Mesenchymal stem cell (in vitro differentiated cells and primary cell): ENCODE measurements at regions not wholly inside any gene's neighbourhood (a gene's known extent, or its start where the extent isn't known, plus 50 kb on each side); places are given as distances from the start of the nearest gene placed in this dataset.

ENCODE experiments used
- DNase-seq: peaks from one replicate; pipeline ENCODE4 v3.0.0-alpha.2; 2013
- H2AFZ ChIP-seq: one replicate; pipeline ENCODE4 v1.6.1; 2013; ENCODE audit warnings: low read depth, mild to moderate bottlenecking, control low read depth, inconsistent platforms, low read length, moderate library complexity
- H2AK5ac ChIP-seq: 2 replicates; pipeline ENCODE4 v1.6.1; 2013; ENCODE audit warnings: low read length, moderate library complexity, mild to moderate bottlenecking, inconsistent platforms; ENCODE audit not compliant: severe bottlenecking
- H2BK120ac ChIP-seq: one replicate; pipeline ENCODE4 v1.6.1; 2013; ENCODE audit warnings: low read depth, mild to moderate bottlenecking, inconsistent platforms, low read length, moderate library complexity
- H2BK12ac ChIP-seq, 2 experiments: one replicate each; pipeline ENCODE4 v1.6.1; 2013; ENCODE audit warnings: inconsistent platforms in 2 of 2, low read length in 2 of 2, mild to moderate bottlenecking in 2 of 2, moderate library complexity in 2 of 2, control low read depth in 1 of 2
- H2BK15ac ChIP-seq: one replicate; pipeline ENCODE4 v1.6.1; 2013; ENCODE audit warnings: mild to moderate bottlenecking, low read depth, inconsistent platforms; ENCODE audit not compliant: poor library complexity, severe bottlenecking
- H2BK5ac ChIP-seq: 2 replicates; pipeline ENCODE4 v1.6.1; 2013; ENCODE audit warnings: low read depth, mild to moderate bottlenecking, low read length, control low read depth, inconsistent platforms; ENCODE audit not compliant: poor library complexity, severe bottlenecking
- H3K14ac ChIP-seq, 2 experiments: one replicate each; pipeline ENCODE4 v1.6.1; 2013; ENCODE audit warnings: inconsistent platforms in 2 of 2, low read length in 2 of 2, control low read depth in 1 of 2, mild to moderate bottlenecking in 1 of 2, moderate library complexity in 1 of 2
- H3K18ac ChIP-seq, 2 experiments: one replicate each; pipeline ENCODE4 v1.6.1; 2013; ENCODE audit warnings: inconsistent platforms in 2 of 2, low read length in 2 of 2, control low read depth in 1 of 2, low read depth in 1 of 2, mild to moderate bottlenecking in 1 of 2
- H3K23ac ChIP-seq, 2 experiments: one replicate each; pipeline ENCODE4 v1.6.1; 2013; ENCODE audit warnings: inconsistent platforms in 2 of 2, low read length in 2 of 2, mild to moderate bottlenecking in 2 of 2, moderate library complexity in 2 of 2, control low read depth in 1 of 2
- H3K27ac ChIP-seq: 2 replicates; pipeline ENCODE4 v1.5.1; 2013; ENCODE audit warnings: mild to moderate bottlenecking, moderate library complexity, low read length, control low read depth, inconsistent platforms; ENCODE audit not compliant: poor library complexity, severe bottlenecking
- H3K27me3 ChIP-seq, 2 experiments: 2 replicates each; pipeline versions ENCODE4 v1.6.1 to v1.7.0; 2013; ENCODE audit warnings: low read length in 2 of 2, mild to moderate bottlenecking in 2 of 2, moderate library complexity in 2 of 2, control low read depth in 1 of 2, inconsistent platforms in 1 of 2; ENCODE audit not compliant: control insufficient read depth in 1 of 2, insufficient read depth in 1 of 2
- H3K36me3 ChIP-seq, 2 experiments: 2 replicates each; pipeline versions ENCODE4 v1.6.1 to v1.7.0; 2013; ENCODE audit warnings: low read length in 2 of 2, control low read depth in 1 of 2, inconsistent platforms in 1 of 2, low read depth in 1 of 2, mild to moderate bottlenecking in 1 of 2; ENCODE audit not compliant: insufficient read depth in 2 of 2, control insufficient read depth in 1 of 2
- H3K4ac ChIP-seq, 2 experiments: one replicate each; pipeline ENCODE4 v1.6.1; 2013; ENCODE audit warnings: inconsistent platforms in 2 of 2, low read length in 2 of 2, mild to moderate bottlenecking in 2 of 2, moderate library complexity in 2 of 2, control low read depth in 1 of 2, low read depth in 1 of 2
- H3K4me1 ChIP-seq: 2 replicates; pipeline ENCODE4 v1.6.1; 2013; ENCODE audit warnings: low read depth, low read length, control low read depth; ENCODE audit not compliant: control insufficient read depth, insufficient read depth
- H3K4me2 ChIP-seq: 2 replicates; pipeline ENCODE4 v1.6.1; 2013; ENCODE audit warnings: low read length, mild to moderate bottlenecking, inconsistent platforms; ENCODE audit not compliant: poor library complexity, severe bottlenecking
- H3K4me3 ChIP-seq, 2 experiments: 2 replicates each; pipeline versions ENCODE4 v1.5.1 to v1.7.0; 2013; ENCODE audit warnings: low read length in 2 of 2, mild to moderate bottlenecking in 2 of 2, control low read depth in 1 of 2, low read depth in 1 of 2; ENCODE audit not compliant: insufficient read depth in 1 of 2
- H3K79me1 ChIP-seq: replicated peaks from 2 replicates; pipeline ENCODE4 v1.6.1; 2013; ENCODE audit warnings: mild to moderate bottlenecking, control low read depth, low read length, inconsistent platforms; ENCODE audit not compliant: poor library complexity, severe bottlenecking
- H3K9ac ChIP-seq: 2 replicates; pipeline ENCODE4 v1.7.0; 2013; ENCODE audit warnings: mild to moderate bottlenecking, low read length, moderate library complexity
- H3K9me3 ChIP-seq: 2 replicates; pipeline ENCODE4 v1.7.0; 2013; ENCODE audit warnings: mild to moderate bottlenecking, low read length; ENCODE audit not compliant: control insufficient read depth
- H4K8ac ChIP-seq: one replicate; pipeline ENCODE4 v1.6.1; 2013; ENCODE audit warnings: inconsistent platforms, mild to moderate bottlenecking, low read length, moderate library complexity
- H4K91ac ChIP-seq: one replicate; pipeline ENCODE4 v1.6.1; 2013; ENCODE audit warnings: mild to moderate bottlenecking, low read length, inconsistent platforms
- WGBS: methylation state at CpG from one replicate; pipeline ENCODE4 v1.1.7; 2013; ENCODE audit warnings: mixed read lengths; 5-methylcytosine and 5-hydroxymethylcytosine counted together

DNA sequence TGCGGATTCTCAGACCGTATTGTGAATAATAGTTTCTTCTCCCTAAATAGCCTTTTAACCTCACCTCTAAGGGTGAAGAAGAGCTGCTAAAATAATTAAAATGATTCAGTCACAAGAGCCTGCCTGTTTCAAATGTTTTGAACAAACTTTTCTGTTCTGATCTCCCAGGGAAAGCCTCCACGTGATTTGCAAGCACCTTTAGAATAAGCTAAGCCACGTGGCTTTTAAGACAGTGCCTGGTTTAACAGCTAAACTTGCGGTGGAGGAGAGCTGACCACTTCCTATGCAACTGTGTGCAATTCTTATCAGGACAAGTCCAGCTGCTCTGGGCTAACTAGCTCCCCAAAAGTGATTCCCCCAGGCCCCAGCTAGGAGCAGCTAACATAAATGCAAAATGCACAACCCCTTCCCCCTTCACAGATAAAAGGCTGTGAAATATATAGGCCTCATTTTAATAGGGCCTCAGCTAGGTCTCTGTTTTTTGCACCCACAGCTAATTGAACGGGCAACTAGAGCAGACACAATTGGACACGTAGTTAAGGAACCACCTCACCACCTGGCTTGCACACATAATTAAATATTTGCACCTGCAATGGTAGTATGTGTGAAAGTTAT lies 401.2 kb upstream of the NR2F2 start:
- no peak overlapping the region for H2BK120ac ChIP-seq
- H3K9me3 ChIP-seq, result no peaks in the 10 kb centered on the region
- no peak overlapping the region for H3K4me3 ChIP-seq
- H2BK15ac ChIP-seq, result no peak overlapping the region
- no peak overlapping the region for H4K91ac ChIP-seq
- no peak overlapping the region for H2BK12ac ChIP-seq
- no peaks in the 10 kb centered on the region for H3K4me1 ChIP-seq
- 57% methylated on average over 5 of the region's 7 CpGs for WGBS
- H3K14ac ChIP-seq, result no peak overlapping the region
- H3K4me2 ChIP-seq, result no peak overlapping the region
- H2AK5ac ChIP-seq, result no peak overlapping the region
- H3K79me1 ChIP-seq, result no peaks in the 10 kb centered on the region
- DNase-seq, result peak; percentile 19
- H3K9ac ChIP-seq, result no peak overlapping the region
- no peak overlapping the region for H3K27ac ChIP-seq
- no peak overlapping the region for H3K23ac ChIP-seq
- H3K36me3 ChIP-seq, result no peaks in the 10 kb centered on the region
- no peak overlapping the region for H4K8ac ChIP-seq
- no peak overlapping the region for H3K4ac ChIP-seq
- H2AFZ ChIP-seq, result peak overlapping the region; percentile 55
- no peak overlapping the region for H2BK5ac ChIP-seq
- no peaks in the 10 kb centered on the region for H3K27me3 ChIP-seq
- peak overlapping the region in 1 of 2 experiments; percentile 14 for H3K18ac ChIP-seq

DNA sequence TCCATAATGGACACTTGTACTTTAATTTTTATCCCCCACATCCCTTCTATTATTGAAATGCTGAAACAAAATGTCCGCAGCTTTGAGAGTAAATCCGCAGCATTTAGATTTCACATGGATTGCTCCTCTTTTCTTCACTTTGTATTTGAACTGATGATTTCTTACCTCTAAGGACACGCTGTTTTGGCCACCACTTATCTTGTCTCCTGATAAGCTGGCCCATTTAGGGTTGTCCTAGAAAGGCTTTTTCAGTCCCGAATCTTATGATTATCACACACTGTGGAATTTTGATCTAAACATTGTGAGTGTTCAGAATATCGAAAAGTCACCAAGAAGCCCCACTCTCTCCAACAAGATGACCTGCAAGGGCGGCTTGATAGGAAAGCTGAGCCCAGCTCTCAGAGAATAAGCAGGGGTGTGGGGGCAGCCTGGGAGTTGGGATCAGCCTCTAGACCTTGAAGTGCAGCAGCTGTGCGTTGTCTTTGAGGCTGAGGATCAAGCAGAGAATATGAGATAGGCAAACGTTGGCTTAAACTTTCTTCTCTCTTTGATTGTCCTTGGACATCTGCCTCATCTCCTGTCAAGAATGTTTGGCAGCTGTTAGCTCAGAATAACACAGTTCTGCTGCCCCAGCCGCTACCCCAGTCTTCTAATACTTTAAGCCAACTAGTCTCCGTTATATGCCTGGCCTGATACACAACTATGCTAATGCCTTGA lies 399.7 kb upstream of the NR2F2 start:
- no peak for DNase-seq
- Histone ChIP-seq H2BK12ac (no peak overlapping the region), H3K4me1 (no peaks in the 10 kb centered on the region), H2BK15ac (no peak overlapping the region), H2AFZ (no peak overlapping the region), H3K4me3 (no peak overlapping the region), H4K91ac (no peak overlapping the region), H4K8ac (no peak overlapping the region), H3K4ac (no peak overlapping the region), H3K4me2 (no peak overlapping the region), H3K36me3 (no peaks in the 10 kb centered on the region), H3K9ac (no peak overlapping the region), H2BK120ac (no peak overlapping the region), H2AK5ac (no peak overlapping the region), H3K27me3 (no peaks in the 10 kb centered on the region), H3K9me3 (no peaks in the 10 kb centered on the region), H3K14ac (no peak overlapping the region), H3K79me1 (no peaks in the 10 kb centered on the region), H2BK5ac (no peak overlapping the region), H3K27ac (no peak overlapping the region), H3K23ac (no peak overlapping the region), H3K18ac (no peak overlapping the region)
- WGBS, result 91% methylated on average over 8 of the region's 10 CpGs

DNA sequence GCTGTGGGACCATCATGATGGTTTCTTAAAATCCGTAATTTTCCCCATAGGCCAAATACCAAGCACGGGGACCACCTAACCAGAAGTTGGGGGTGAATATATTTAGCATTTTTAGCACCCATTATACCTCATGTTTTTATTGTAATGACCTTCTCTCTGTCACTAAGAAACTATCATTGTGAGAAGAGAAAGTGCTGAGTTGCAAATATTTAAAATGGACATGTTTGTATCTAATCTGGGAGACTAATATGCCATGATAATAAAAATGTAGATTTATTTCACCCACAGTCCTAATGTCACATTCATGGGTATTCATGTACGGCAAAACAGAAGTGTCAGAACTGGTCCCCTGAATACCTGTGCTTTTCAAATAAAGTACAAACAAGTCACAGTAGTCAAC lies 398.9 kb upstream of the NR2F2 start:
- 100% methylated on average over 1 of the region's 3 CpGs for WGBS
- H3K36me3 ChIP-seq, result no peaks in the 10 kb centered on the region
- H3K4me3 ChIP-seq, result no peak overlapping the region
- DNase-seq, result no peak
- H2BK15ac ChIP-seq, result no peak overlapping the region
- H3K27me3 ChIP-seq, result no peaks in the 10 kb centered on the region
- no peak overlapping the region for H3K9ac ChIP-seq
- no peak overlapping the region for H3K4me2 ChIP-seq
- H3K27ac ChIP-seq, result no peak overlapping the region
- no peaks in the 10 kb centered on the region for H3K9me3 ChIP-seq
- no peak overlapping the region for H3K23ac ChIP-seq
- H3K14ac ChIP-seq, result no peak overlapping the region
- no peaks in the 10 kb centered on the region for H3K4me1 ChIP-seq
- no peak overlapping the region for H2AK5ac ChIP-seq
- H3K18ac ChIP-seq, result no peak overlapping the region
- H2AFZ ChIP-seq, result no peak overlapping the region
- H3K4ac ChIP-seq, result no peak overlapping the region
- no peaks in the 10 kb centered on the region for H3K79me1 ChIP-seq
- no peak overlapping the region for H2BK5ac ChIP-seq
- no peak overlapping the region for H2BK12ac ChIP-seq
- no peak overlapping the region for H4K8ac ChIP-seq
- H2BK120ac ChIP-seq, result no peak overlapping the region
- H4K91ac ChIP-seq, result no peak overlapping the region

DNA sequence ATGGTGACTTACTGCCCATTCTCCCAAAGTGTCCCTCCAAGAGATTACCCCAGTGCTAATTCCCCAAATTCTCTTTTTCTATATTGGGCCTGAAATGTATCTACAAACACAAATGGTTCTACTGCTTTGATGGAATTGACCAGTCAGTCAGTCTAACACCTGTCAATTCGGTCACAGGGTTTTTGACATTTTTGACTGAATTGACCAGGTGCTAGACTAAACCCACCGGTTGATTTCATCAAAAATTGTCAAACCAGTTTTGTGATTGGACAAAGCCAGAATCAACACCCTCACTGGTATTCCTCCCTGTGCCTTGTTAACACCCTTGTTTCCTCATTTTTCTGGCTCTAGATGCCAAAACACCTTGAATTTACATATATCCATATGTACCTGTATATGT lies 398.4 kb upstream of the NR2F2 start:
- H2BK120ac ChIP-seq, result no peak overlapping the region
- H3K79me1 ChIP-seq, result no peaks in the 10 kb centered on the region
- H3K23ac ChIP-seq, result no peak overlapping the region
- WGBS, result over 99% methylated on average over 2 of the region's 2 CpGs
- no peak for DNase-seq
- H3K4me2 ChIP-seq, result no peak overlapping the region
- H4K8ac ChIP-seq, result no peak overlapping the region
- H3K4me3 ChIP-seq, result no peak overlapping the region
- no peaks in the 10 kb centered on the region for H3K36me3 ChIP-seq
- H2AK5ac ChIP-seq, result no peak overlapping the region
- H3K14ac ChIP-seq, result no peak overlapping the region
- H3K27ac ChIP-seq, result peak overlapping the region; percentile 24
- no peaks in the 10 kb centered on the region for H3K27me3 ChIP-seq
- no peak overlapping the region for H2AFZ ChIP-seq
- H3K4ac ChIP-seq, result no peak overlapping the region
- H3K18ac ChIP-seq, result no peak overlapping the region
- no peak overlapping the region for H4K91ac ChIP-seq
- H2BK15ac ChIP-seq, result no peak overlapping the region
- H3K9me3 ChIP-seq, result no peaks in the 10 kb centered on the region
- no peak overlapping the region for H3K9ac ChIP-seq
- no peaks in the 10 kb centered on the region for H3K4me1 ChIP-seq
- no peak overlapping the region for H2BK5ac ChIP-seq
- H2BK12ac ChIP-seq, result no peak overlapping the region
